A549 (cell line): ENCODE measurements at regions not wholly inside any gene's neighbourhood (a gene's known extent, or its start where the extent isn't known, plus 50 kb on each side); places are given as distances from the start of the nearest gene placed in this dataset.

Experiments used
- ATAC-seq, 2 experiments: fragments of 200-7000 bp in 1 of 2; fragments of >200 bp in 1 of 2; cut with Nextera tagmentation in 1 of 2; cut with Tn5 transposase in 1 of 2; 3 replicates each; pipeline versions ENCODE4 v1.8.0 to v1.9.1; 2018 to 2020; ENCODE audit warnings: mild to moderate bottlenecking in 1 of 2, moderate library complexity in 1 of 2
- CTCF ChIA-PET: fragments of 300-600 bp; sonication (Branson Sonifier 250); formaldehyde crosslinking; extraction: SDS; loops from one replicate; lab custom pipeline; 2021; ENCODE audit warnings: antibody characterized with exemption, inconsistent platforms; lab: Yijun Ruan, JAX
- POLR2A ChIA-PET: fragments of 350-600 bp; formaldehyde crosslinking; extraction: SDS; loops from one replicate; lab custom pipeline; 2021; ENCODE audit warnings: antibody characterized with exemption, inconsistent platforms; lab: Yijun Ruan, JAX
- DNase-seq, 2 experiments: peaks; one replicate each; pipeline versions ENCODE4 v3.0.0 to v3.0.0-alpha.2; 2011 to 2016; ENCODE audit warnings: low read depth in 1 of 2, low spot score in 1 of 2
- FAIRE-seq: peaks from 2 replicates; lab custom pipeline; 2011; peaks lifted over from hg19 to GRCh38; lab: Jason Lieb, UNC
- H3K27ac ChIP-seq, 2 experiments: fragments of >200 bp; sonication (Bioruptor Twin); formaldehyde crosslinking; 3 replicates each; pipeline ENCODE4 v1.5.1; 2016 to 2017
- H3K4me1 ChIP-seq: fragments of >200 bp; sonication (Bioruptor Twin); formaldehyde crosslinking; 3 replicates; pipeline ENCODE4 v1.6.1; 2016
- H3K4me2 ChIP-seq: fragments of >200 bp; sonication (Bioruptor Twin); formaldehyde crosslinking; 3 replicates; pipeline ENCODE4 v1.6.1; 2016
- H3K4me3 ChIP-seq: fragments of >200 bp; sonication (Bioruptor Twin); formaldehyde crosslinking; 3 replicates; pipeline ENCODE4 v1.5.1; 2016
- H3K9me3 ChIP-seq: fragments of >200 bp; sonication (Bioruptor Twin); formaldehyde crosslinking; 3 replicates; pipeline ENCODE4 v1.6.1; 2016
- CBX2 ChIP-seq: fragments of 200-600 bp; sonication (generic); IDR thresholded peaks from 2 replicates; pipeline ENCODE4 v1.6.1; 2016; ENCODE audit warnings: low read depth, mild to moderate bottlenecking, borderline replicate concordance
- CBX8 ChIP-seq: fragments of 200-600 bp; sonication (generic); IDR thresholded peaks from 2 replicates; pipeline ENCODE4 v1.6.1; 2016
- CEBPB ChIP-seq, 2 experiments: fragments of >200 bp in 1 of 2; sonication (Bioruptor Twin) in 1 of 2; formaldehyde crosslinking in 1 of 2; IDR thresholded peaks; 2 replicates each; pipeline ENCODE4 v1.6.1; 2012 to 2016
- CHD2 ChIP-seq: fragments of 150-350 bp; IDR thresholded peaks from 2 replicates; pipeline ENCODE4 v1.6.1; 2014; ENCODE audit warnings: low read length; ENCODE audit not compliant: partially characterized antibody
- CHD4 ChIP-seq: fragments of 200-600 bp; sonication (generic); IDR thresholded peaks from 2 replicates; pipeline ENCODE4 v1.6.1; 2016; ENCODE audit warnings: antibody characterized with exemption, mild to moderate bottlenecking, borderline replicate concordance
- E2F6 ChIP-seq: IDR thresholded peaks from 2 replicates; pipeline ENCODE4 v1.6.1; 2012; ENCODE audit warnings: low read depth, borderline replicate concordance
- EHMT2 ChIP-seq: fragments of 200-600 bp; sonication (generic); IDR thresholded peaks from 2 replicates; pipeline ENCODE4 v1.6.1; 2016; ENCODE audit warnings: antibody characterized with exemption, low read depth, mild to moderate bottlenecking, moderate library complexity
- EP300 ChIP-seq, 2 experiments: fragments of >200 bp; sonication (Bioruptor Twin); formaldehyde crosslinking; IDR thresholded peaks; 2 replicates in 1 of 2; 3 replicates in 1 of 2; pipeline ENCODE4 v1.6.1; 2016 to 2017
- ESRRA ChIP-seq: fragments of 150-350 bp; IDR thresholded peaks from 2 replicates; pipeline ENCODE4 v1.6.1; 2014; ENCODE audit warnings: mild to moderate bottlenecking, low read length, borderline replicate concordance
- HOXA7 ChIP-seq: fragments of 250-450 bp; sonication (Bioruptor Pico); IDR thresholded peaks from 2 replicates; pipeline ENCODE4 v1.5.0; 2020; ENCODE audit warnings: mild to moderate bottlenecking, moderate library complexity
- HOXB5 ChIP-seq: fragments of 250-450 bp; sonication (Bioruptor Pico); IDR thresholded peaks from 2 replicates; pipeline ENCODE4 v1.5.0; 2020; ENCODE audit warnings: mild to moderate bottlenecking, moderate library complexity
- MYC ChIP-seq: IDR thresholded peaks from 2 replicates; pipeline ENCODE4 v1.6.1; 2012; ENCODE audit warnings: mild to moderate bottlenecking, inconsistent platforms, low read length, improper control_type of control experiment, borderline replicate concordance
- NPAS2 ChIP-seq: fragments of 250-450 bp; sonication (Bioruptor Pico); IDR thresholded peaks from 2 replicates; pipeline ENCODE4 v1.8.0; 2022; ENCODE audit warnings: mild to moderate bottlenecking, moderate library complexity, borderline replicate concordance
- NR3C1 ChIP-seq: fragments of >200 bp; sonication (Bioruptor Twin); formaldehyde crosslinking; IDR thresholded peaks from 3 replicates; pipeline ENCODE4 v1.6.1; 2017
- PBX3 ChIP-seq: IDR thresholded peaks from 2 replicates; pipeline ENCODE4 v1.6.1; 2012
- PHF8 ChIP-seq: fragments of 200-600 bp; sonication (generic); IDR thresholded peaks from 2 replicates; pipeline ENCODE4 v1.6.1; 2016; ENCODE audit warnings: low read depth, mild to moderate bottlenecking, antibody characterized with exemption, moderate library complexity, borderline replicate concordance
- POLR2AphosphoS2 ChIP-seq: conservative IDR thresholded peaks from 2 replicates; pipeline ENCODE4 v1.6.1; 2012; ENCODE audit warnings: low read length, improper control_type of control experiment, inconsistent platforms
- RAD21 ChIP-seq, 2 experiments: fragments of >200 bp in 1 of 2; sonication (Bioruptor Twin) in 1 of 2; formaldehyde crosslinking in 1 of 2; IDR thresholded peaks in 1 of 2; conservative IDR thresholded peaks in 1 of 2; 2 replicates in 1 of 2; 3 replicates in 1 of 2; pipeline ENCODE4 v1.6.1; 2012 to 2018; ENCODE audit warnings: inconsistent platforms in 1 of 2
- RARB ChIP-seq: fragments of 250-450 bp; sonication (Bioruptor Pico); IDR thresholded peaks from 2 replicates; pipeline ENCODE4 v1.8.0; 2021; ENCODE audit warnings: mild to moderate bottlenecking, moderate library complexity
- RNF2 ChIP-seq: fragments of 200-600 bp; sonication (generic); IDR thresholded peaks from 2 replicates; pipeline ENCODE4 v1.6.1; 2016; ENCODE audit warnings: low read depth, mild to moderate bottlenecking, antibody characterized with exemption, moderate library complexity, borderline replicate concordance
- SMC3 ChIP-seq: fragments of >200 bp; sonication (Bioruptor Twin); formaldehyde crosslinking; IDR thresholded peaks from 3 replicates; pipeline ENCODE4 v1.6.1; 2018; ENCODE audit warnings: inconsistent platforms
- SREBF2 ChIP-seq: fragments of 450-650 bp; IDR thresholded peaks from 2 replicates; pipeline ENCODE4 v1.6.1; 2014; ENCODE audit warnings: mild to moderate bottlenecking, moderate library complexity
- TFCP2L1 ChIP-seq: fragments of 250-450 bp; sonication (Bioruptor Pico); IDR thresholded peaks from 2 replicates; pipeline ENCODE4 v1.5.0; 2021; ENCODE audit warnings: mild to moderate bottlenecking
- ZC3H11A ChIP-seq: fragments of 450-650 bp; IDR thresholded peaks from 2 replicates; pipeline ENCODE4 v1.6.1; 2014; ENCODE audit warnings: antibody characterized with exemption, mild to moderate bottlenecking
- ZFP36 ChIP-seq: fragments of 450-650 bp; IDR thresholded peaks from 2 replicates; pipeline ENCODE4 v1.6.1; 2014; ENCODE audit warnings: borderline replicate concordance; ENCODE audit not compliant: partially characterized antibody
- WGBS: methylation state at CpG from one replicate; pipeline ENCODE4 v1.1.6; 2017; ENCODE audit errors: missing lambda C conversion rate; 5-methylcytosine and 5-hydroxymethylcytosine counted together
- TF ChIP-seq, protein P1 (sequence below): IDR thresholded peaks from 2 replicates; pipeline ENCODE4 v1.6.1; 2012
- TF ChIP-seq, protein P2 (sequence below): fragments of 150-350 bp; IDR thresholded peaks from 2 replicates; pipeline ENCODE4 v1.6.1; 2014; ENCODE audit warnings: low read depth, mild to moderate bottlenecking, low read length

- Histone ChIP-seq H3K4me2 (no peak overlapping the region), H3K27ac (no peak overlapping the region), H3K4me1 (no peaks in the 10 kb centered on the region), H3K9me3 (no peaks in the 10 kb centered on the region), H3K4me3 (no peak overlapping the region)
- DNase-seq (no peak), ATAC-seq (no peak), FAIRE-seq (no peak)
- no peak for TF ChIP-seq NPAS2 (CRISPR knock-in tag)
- TF ChIP-seq SREBF2 = no peak
- no peak for TF ChIP-seq E2F6
- no peak for TF ChIP-seq CEBPB (IDR thresholded peaks at IDR 0.05)
- TF ChIP-seq CBX8 = no peak
- no peak for TF ChIP-seq HOXA7
- TF ChIP-seq RAD21 (conservative IDR thresholded peaks at IDR 0.05 in 1 of 2, IDR thresholded peaks at IDR 0.05 in 1 of 2) = no peak
- CTCF ChIA-PET = no interaction called here
- POLR2A ChIA-PET = no interaction called here
- 39% methylated on average over 4 of the region's 4 CpGs for WGBS
Observed at GRCh38 chr16:64627288-64627687, 494.6 kb downstream of the CDH11 start.

DNA sequence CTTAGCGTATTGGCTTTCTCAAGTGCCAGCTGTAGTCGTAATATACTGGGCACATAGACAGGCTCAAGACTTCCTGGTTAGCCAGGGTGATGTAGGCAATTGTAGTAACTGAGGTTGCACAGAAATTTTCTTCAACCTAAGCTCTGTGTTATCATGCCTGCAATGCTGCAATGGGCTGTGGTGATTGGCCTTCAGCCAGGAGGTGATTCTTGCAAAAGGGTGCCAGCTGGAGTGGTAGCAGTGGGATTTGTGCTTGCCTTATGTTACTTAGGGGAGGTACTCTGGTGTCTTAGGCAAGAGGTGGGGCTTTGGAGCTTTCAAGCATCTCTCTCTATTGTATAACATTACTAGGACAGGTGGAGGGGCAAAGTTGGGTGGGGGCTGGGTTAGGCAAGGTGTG lies 495.1 kb downstream of the CDH11 start:
- Histone ChIP-seq H3K27ac (no peak overlapping the region), H3K4me2 (no peak overlapping the region), H3K4me1 (no peaks in the 10 kb centered on the region), H3K4me3 (no peak overlapping the region), H3K9me3 (no peaks in the 10 kb centered on the region)
- CTCF ChIA-PET = no interaction called here
- WGBS = 36% methylated on average over 2 of the region's 2 CpGs
- POLR2A ChIA-PET = no interaction called here
- no peak for FAIRE-seq
- ATAC-seq = no peak
- no peak for DNase-seq
- TF ChIP-seq PHF8 (no peak), ZC3H11A (no peak), HOXB5 (no peak), HOXA7 (no peak), CHD4 (no peak), POLR2AphosphoS2 (no peak), SREBF2 (no peak), ESRRA (no peak), CBX8 (no peak), EP300 (IDR thresholded peaks at IDR 0.05) (no peak), PBX3 (no peak), RARB (CRISPR knock-in tag) (no peak), NR3C1 (no peak), ZFP36 (no peak), TFCP2L1 (no peak)

DNA sequence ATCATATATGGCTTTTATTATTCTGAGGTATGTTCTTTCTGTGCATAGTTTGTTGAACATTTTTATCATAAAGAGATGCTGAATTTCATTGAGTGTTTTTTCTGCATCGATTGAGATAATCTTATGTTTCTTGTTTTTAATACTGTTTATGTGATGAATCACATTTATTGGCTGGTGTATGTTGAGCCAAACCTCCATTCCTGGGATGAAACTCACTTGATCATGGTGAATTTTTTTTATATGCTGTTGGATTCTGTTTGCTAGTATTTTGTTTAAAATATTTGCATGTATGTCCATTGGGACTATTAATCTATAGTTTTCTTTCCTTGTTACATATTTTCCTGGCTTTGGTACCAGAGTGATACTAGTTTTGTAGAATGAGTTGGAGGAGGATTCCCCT lies 500.2 kb downstream of the CDH11 start:
- FAIRE-seq (no peak), ATAC-seq (no peak), DNase-seq (no peak)
- CTCF ChIA-PET = no interaction called here
- POLR2A ChIA-PET = no interaction called here
- Histone ChIP-seq H3K4me1 (no peaks in the 10 kb centered on the region), H3K27ac (no peak overlapping the region), H3K4me2 (no peak overlapping the region), H3K9me3 (no peaks in the 10 kb centered on the region; the same call in 2 of the 3 replicates), H3K4me3 (no peak overlapping the region)
- no peak for TF ChIP-seq CHD4
- no peak for TF ChIP-seq SMC3
- TF ChIP-seq, protein P1, sequence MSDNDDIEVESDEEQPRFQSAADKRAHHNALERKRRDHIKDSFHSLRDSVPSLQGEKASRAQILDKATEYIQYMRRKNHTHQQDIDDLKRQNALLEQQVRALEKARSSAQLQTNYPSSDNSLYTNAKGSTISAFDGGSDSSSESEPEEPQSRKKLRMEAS = no peak
- TF ChIP-seq CBX2 = no peak
- TF ChIP-seq CHD2 = no peak
- TF ChIP-seq MYC = no peak
- TF ChIP-seq NPAS2 (CRISPR knock-in tag) = no peak
- TF ChIP-seq EHMT2 = no peak
- TF ChIP-seq RNF2 = no peak
- no peak for TF ChIP-seq PHF8
- TF ChIP-seq, protein P2, sequence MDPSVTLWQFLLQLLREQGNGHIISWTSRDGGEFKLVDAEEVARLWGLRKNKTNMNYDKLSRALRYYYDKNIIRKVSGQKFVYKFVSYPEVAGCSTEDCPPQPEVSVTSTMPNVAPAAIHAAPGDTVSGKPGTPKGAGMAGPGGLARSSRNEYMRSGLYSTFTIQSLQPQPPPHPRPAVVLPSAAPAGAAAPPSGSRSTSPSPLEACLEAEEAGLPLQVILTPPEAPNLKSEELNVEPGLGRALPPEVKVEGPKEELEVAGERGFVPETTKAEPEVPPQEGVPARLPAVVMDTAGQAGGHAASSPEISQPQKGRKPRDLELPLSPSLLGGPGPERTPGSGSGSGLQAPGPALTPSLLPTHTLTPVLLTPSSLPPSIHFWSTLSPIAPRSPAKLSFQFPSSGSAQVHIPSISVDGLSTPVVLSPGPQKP = no peak
- WGBS = 0% methylated on average over 1 of the region's 1 CpG
